GM12864 (cell line): ENCODE measurements at regions not wholly inside any gene's neighbourhood (a gene's known extent, or its start where the extent isn't known, plus 50 kb on each side); places are given as distances from the start of the nearest gene placed in this dataset.
"Not testable (repeated sequence)": the region's sequence is repeated elsewhere in the genome, so short reads cannot be mapped to it uniquely, and the experiment has no call there.

Experiments used
- DNase-seq: peaks from one replicate; pipeline ENCODE4 v3.0.0-alpha.2; 2011; ENCODE audit warnings: low read depth
- H3K4me3 ChIP-seq: 2 replicates; pipeline ENCODE4 v1.5.1; 2011; ENCODE audit warnings: mild to moderate bottlenecking, low read depth, low read length, control low read depth
- TF ChIP-seq, protein P1 (sequence below): IDR thresholded peaks from 2 replicates; pipeline ENCODE4 v1.5.1; 2011; ENCODE audit warnings: low read depth, mild to moderate bottlenecking, moderate library complexity, low read length, control low read depth, inconsistent platforms; ENCODE audit errors: missing control alignments

GRCh38 chr21:25457411-25457810 is 149.9 kb downstream of the MRPL39 start:
- TF ChIP-seq, protein P1, sequence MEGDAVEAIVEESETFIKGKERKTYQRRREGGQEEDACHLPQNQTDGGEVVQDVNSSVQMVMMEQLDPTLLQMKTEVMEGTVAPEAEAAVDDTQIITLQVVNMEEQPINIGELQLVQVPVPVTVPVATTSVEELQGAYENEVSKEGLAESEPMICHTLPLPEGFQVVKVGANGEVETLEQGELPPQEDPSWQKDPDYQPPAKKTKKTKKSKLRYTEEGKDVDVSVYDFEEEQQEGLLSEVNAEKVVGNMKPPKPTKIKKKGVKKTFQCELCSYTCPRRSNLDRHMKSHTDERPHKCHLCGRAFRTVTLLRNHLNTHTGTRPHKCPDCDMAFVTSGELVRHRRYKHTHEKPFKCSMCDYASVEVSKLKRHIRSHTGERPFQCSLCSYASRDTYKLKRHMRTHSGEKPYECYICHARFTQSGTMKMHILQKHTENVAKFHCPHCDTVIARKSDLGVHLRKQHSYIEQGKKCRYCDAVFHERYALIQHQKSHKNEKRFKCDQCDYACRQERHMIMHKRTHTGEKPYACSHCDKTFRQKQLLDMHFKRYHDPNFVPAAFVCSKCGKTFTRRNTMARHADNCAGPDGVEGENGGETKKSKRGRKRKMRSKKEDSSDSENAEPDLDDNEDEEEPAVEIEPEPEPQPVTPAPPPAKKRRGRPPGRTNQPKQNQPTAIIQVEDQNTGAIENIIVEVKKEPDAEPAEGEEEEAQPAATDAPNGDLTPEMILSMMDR = no peak
- DNase-seq = peak; percentile 84
- H3K4me3 ChIP-seq = no peak overlapping the region

DNA sequence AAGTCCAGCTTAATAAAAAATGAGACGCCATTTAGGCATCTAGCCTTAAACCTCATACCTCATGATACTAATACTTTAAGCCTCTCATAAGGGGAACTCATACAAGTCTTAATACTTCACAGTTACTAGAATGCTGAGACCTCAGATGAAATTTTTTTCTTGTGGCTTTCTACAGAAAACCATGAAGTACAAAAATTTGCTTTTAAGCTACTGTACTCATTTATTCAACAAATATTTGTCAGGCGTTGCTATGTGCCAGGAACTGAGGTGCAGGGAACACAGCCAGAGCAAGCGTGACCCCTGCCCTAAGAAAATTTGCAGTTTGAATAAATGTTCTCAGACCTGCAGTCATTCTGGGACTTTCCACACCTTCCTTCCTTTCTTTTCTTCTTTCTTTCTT is 150.6 kb downstream of the MRPL39 start:
- DNase-seq = peak; percentile 54
- H3K4me3 ChIP-seq = no peak overlapping the region; the same call in 1 of the 2 replicates
- TF ChIP-seq, protein P1 = no peak

DNA sequence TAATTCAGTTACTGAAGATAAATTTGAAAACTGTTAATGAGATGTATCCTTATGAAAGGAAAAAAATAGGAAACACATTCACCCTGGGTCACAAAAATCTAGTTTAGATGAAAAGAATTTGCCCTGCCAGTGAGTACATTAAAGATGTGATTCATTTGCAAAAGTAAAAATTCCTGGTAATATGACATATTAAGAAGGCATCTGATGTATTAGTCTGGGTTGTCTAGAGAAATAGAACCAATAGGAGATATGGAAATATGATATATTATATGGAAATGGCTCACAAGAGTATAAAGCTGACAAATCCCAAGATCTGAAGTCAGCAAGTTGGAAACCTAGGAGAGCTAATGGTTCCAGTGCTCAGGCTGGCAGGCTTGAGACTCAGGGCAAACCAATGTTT is 153.8 kb downstream of the MRPL39 start:
- DNase-seq = no peak
- TF ChIP-seq, protein P1 = no peak
- H3K4me3 ChIP-seq = no peak overlapping the region

DNA sequence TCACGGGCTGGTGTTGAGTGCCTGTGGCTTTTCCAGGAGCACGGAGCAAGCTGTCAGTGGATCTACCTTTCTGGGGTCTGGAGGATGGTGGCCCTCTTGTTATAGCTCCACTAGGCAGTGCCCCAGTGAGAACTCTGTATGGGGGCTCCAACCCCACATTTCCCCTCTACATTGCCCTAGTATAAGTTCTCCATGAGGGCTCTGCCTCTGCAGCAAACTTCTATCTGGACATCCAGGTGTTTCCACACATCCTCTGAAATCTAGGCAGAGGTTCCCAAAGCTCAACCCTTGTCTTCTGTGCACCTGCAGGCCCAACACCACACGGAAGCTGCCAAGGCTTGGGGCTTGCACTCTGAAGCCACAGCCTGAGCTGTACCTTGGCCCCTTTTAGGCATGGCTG is 157.3 kb downstream of the MRPL39 start:
- no peak for DNase-seq
- TF ChIP-seq, protein P1 = no peak
- H3K4me3 ChIP-seq = no peak overlapping the region

- no peak for DNase-seq
- TF ChIP-seq, protein P1 = no peak
- H3K4me3 ChIP-seq = no peak overlapping the region
Observed at GRCh38 chr21:25441835-25442234, 165.4 kb downstream of the MRPL39 start.

- DNase-seq, H3K4me3 ChIP-seq: not testable (repeated sequence)
Observed at GRCh38 chr21:25437465-25437864, 169.8 kb downstream of the MRPL39 start.

- no peak overlapping the region; the same call in 1 of the 2 replicates for H3K4me3 ChIP-seq
- DNase-seq = peak; percentile 45
- TF ChIP-seq, protein P1 = no peak
Observed at GRCh38 chr21:25428537-25428936, 178.7 kb downstream of the MRPL39 start.
